Neural cell (in vitro differentiated cells): ENCODE measurements at regions not wholly inside any gene's neighbourhood (a gene's known extent, or its start where the extent isn't known, plus 50 kb on each side); places are given as distances from the start of the nearest gene placed in this dataset.

Experiments
- H2AFZ ChIP-seq: fragments of 200-600, 300-800 bp; sonication (generic), shearing (Covaris generic); 2 replicates; pipeline ENCODE4 v1.6.0; 2014; ENCODE audit warnings: low read depth, mild to moderate bottlenecking, antibody characterized with exemption, low read length, moderate library complexity
- H3F3A ChIP-seq: fragments of 200-600 bp; shearing (Covaris generic); 2 replicates; pipeline ENCODE4 v1.6.1; 2016; ENCODE audit warnings: mild to moderate bottlenecking, moderate library complexity, mixed read lengths, antibody characterized with exemption, low read length; ENCODE audit not compliant: insufficient read depth, poor library complexity, severe bottlenecking
- H3K27ac ChIP-seq: fragments of 200-600, 300-800 bp; sonication (generic), shearing (Covaris generic); 2 replicates; pipeline ENCODE4 v1.5.1; 2014; ENCODE audit warnings: mild to moderate bottlenecking, low read length, moderate library complexity
- H3K27me3 ChIP-seq: fragments of 300-800, 200-600 bp; sonication (generic), shearing (Covaris generic); 2 replicates; pipeline ENCODE4 v1.6.0; 2014; ENCODE audit warnings: mild to moderate bottlenecking, low read depth, low read length, moderate library complexity; ENCODE audit not compliant: insufficient read depth
- H3K36me3 ChIP-seq: fragments of 300-800, 200-600 bp; sonication (generic), shearing (Covaris generic); 2 replicates; pipeline ENCODE4 v1.5.1; 2014; ENCODE audit warnings: mild to moderate bottlenecking, antibody characterized with exemption, low read length, moderate library complexity; ENCODE audit not compliant: insufficient read depth
- H3K4me2 ChIP-seq: fragments of 300-800, 200-600 bp; sonication (generic), shearing (Covaris generic); 2 replicates; pipeline ENCODE4 v1.6.0; 2014; ENCODE audit warnings: mild to moderate bottlenecking, low read length
- H3K4me3 ChIP-seq: fragments of 300-800, 200-600 bp; sonication (generic), shearing (Covaris generic); 2 replicates; pipeline ENCODE4 v1.5.1; 2014; ENCODE audit warnings: mild to moderate bottlenecking, low read length, moderate library complexity
- H3K79me2 ChIP-seq: fragments of 200-600 bp; shearing (Covaris generic); replicated peaks from 2 replicates; pipeline ENCODE4 v1.6.0; 2014; ENCODE audit warnings: mild to moderate bottlenecking, low read length, moderate library complexity; ENCODE audit not compliant: insufficient read depth
- H3K9ac ChIP-seq: fragments of 300-800, 200-600 bp; sonication (generic), shearing (Covaris generic); 2 replicates; pipeline ENCODE4 v1.6.1; 2016; ENCODE audit warnings: mild to moderate bottlenecking, low read length, mixed read lengths
- H3K9me2 ChIP-seq: fragments of 200-600 bp; shearing (Covaris generic); 2 replicates; pipeline ENCODE4 v1.6.1; 2016; ENCODE audit warnings: mild to moderate bottlenecking, low read length, mixed read lengths; ENCODE audit not compliant: insufficient read depth
- H3K9me3 ChIP-seq: fragments of 200-600, 300-800 bp; sonication (generic), shearing (Covaris generic); 2 replicates; pipeline ENCODE4 v1.6.1; 2016; ENCODE audit warnings: mild to moderate bottlenecking, mixed run types, low read length, moderate library complexity, mixed read lengths
- H4K20me1 ChIP-seq: fragments of 200-600 bp; shearing (Covaris generic); 2 replicates; pipeline ENCODE4 v1.6.1; 2016; ENCODE audit warnings: mild to moderate bottlenecking, mixed run types; ENCODE audit not compliant: insufficient read depth
- CTCF ChIP-seq: fragments of 450-650 bp; IDR thresholded peaks from 2 replicates; pipeline ENCODE4 v1.5.1; 2014; ENCODE audit warnings: antibody characterized with exemption, mild to moderate bottlenecking, moderate library complexity; ENCODE audit not compliant: poor library complexity, severe bottlenecking
- EP300 ChIP-seq: fragments of 450-650 bp; conservative IDR thresholded peaks from 2 replicates; pipeline ENCODE4 v1.6.1; 2014; ENCODE audit warnings: antibody characterized with exemption, mild to moderate bottlenecking, moderate library complexity; ENCODE audit not compliant: poor library complexity, severe bottlenecking
- EZH2 ChIP-seq: fragments of 200-600, 300-800 bp; shearing (Covaris generic), sonication (generic); IDR thresholded peaks from 2 replicates; pipeline ENCODE4 v1.6.1; 2014; ENCODE audit warnings: antibody characterized with exemption, low read length, borderline replicate concordance, mild to moderate bottlenecking; ENCODE audit not compliant: insufficient read depth, poor library complexity, severe bottlenecking
- MXI1 ChIP-seq: fragments of 450-650 bp; conservative IDR thresholded peaks from 2 replicates; pipeline ENCODE4 v1.6.1; 2014; ENCODE audit warnings: antibody characterized with exemption, mild to moderate bottlenecking; ENCODE audit not compliant: poor library complexity, severe bottlenecking
- POLR2AphosphoS5 ChIP-seq: IDR thresholded peaks from 2 replicates; pipeline ENCODE4 v1.6.1; 2012
- RAD21 ChIP-seq: fragments of 450-650 bp; conservative IDR thresholded peaks from 2 replicates; pipeline ENCODE4 v1.6.1; 2014; ENCODE audit warnings: antibody characterized with exemption, mild to moderate bottlenecking, moderate library complexity
- REST ChIP-seq: IDR thresholded peaks from 2 replicates; pipeline ENCODE4 v1.6.1; 2012; ENCODE audit warnings: borderline replicate concordance
- SMC3 ChIP-seq: fragments of 450-650 bp; conservative IDR thresholded peaks from 2 replicates; pipeline ENCODE4 v1.6.1; 2014; ENCODE audit warnings: antibody characterized with exemption, mild to moderate bottlenecking, moderate library complexity; ENCODE audit not compliant: poor library complexity
- TAF1 ChIP-seq: IDR thresholded peaks from 2 replicates; pipeline ENCODE4 v1.6.1; 2012; ENCODE audit warnings: low read depth

- Histone ChIP-seq H2AFZ (no peak overlapping the region), H3K4me3 (no peak overlapping the region), H3K9me3 (no peaks in the 10 kb centered on the region), H4K20me1 (no peaks in the 10 kb centered on the region), H3K27ac (no peak overlapping the region), H3K27me3 (no peaks in the 10 kb centered on the region), H3K79me2 (no peaks in the 10 kb centered on the region), H3F3A (no peaks in the 10 kb centered on the region), H3K9ac (no peak overlapping the region), H3K36me3 (no peaks in the 10 kb centered on the region), H3K4me2 (no peak overlapping the region), H3K9me2 (no peaks in the 10 kb centered on the region)
- TF ChIP-seq EZH2 (no peak), SMC3 (no peak), REST (no peak)
Measured at GRCh38 chr17:72432881-72433280, 312.1 kb downstream of the SOX9 start.

GRCh38 chr17:72433797-72434196 lies 313.0 kb downstream of the SOX9 start:
- Histone ChIP-seq H3K27ac (no peak overlapping the region), H3K79me2 (no peaks in the 10 kb centered on the region), H3K27me3 (no peaks in the 10 kb centered on the region), H3K9ac (no peak overlapping the region), H3F3A (no peaks in the 10 kb centered on the region), H2AFZ (no peak overlapping the region), H3K4me3 (no peak overlapping the region), H4K20me1 (no peaks in the 10 kb centered on the region), H3K36me3 (no peaks in the 10 kb centered on the region), H3K4me2 (no peak overlapping the region), H3K9me3 (no peaks in the 10 kb centered on the region), H3K9me2 (no peaks in the 10 kb centered on the region)
- TF ChIP-seq TAF1 (no peak), MXI1 (no peak), EZH2 (no peak), EP300 (no peak), CTCF (no peak), SMC3 (no peak), RAD21 (no peak), REST (no peak), POLR2AphosphoS5 (no peak)
